Left kidney (tissue), 1 donor: ENCODE measurements at regions not wholly inside any gene's neighbourhood (a gene's known extent, or its start where the extent isn't known, plus 50 kb on each side); places are given as distances from the start of the nearest gene placed in this dataset.
A peak's percentile ranks its signal among the peaks of the same experiment; 100 is the strongest.

Source experiments
- DNase-seq: peaks from one replicate; pipeline ENCODE4 v3.0.0-alpha.2; 2013

DNA sequence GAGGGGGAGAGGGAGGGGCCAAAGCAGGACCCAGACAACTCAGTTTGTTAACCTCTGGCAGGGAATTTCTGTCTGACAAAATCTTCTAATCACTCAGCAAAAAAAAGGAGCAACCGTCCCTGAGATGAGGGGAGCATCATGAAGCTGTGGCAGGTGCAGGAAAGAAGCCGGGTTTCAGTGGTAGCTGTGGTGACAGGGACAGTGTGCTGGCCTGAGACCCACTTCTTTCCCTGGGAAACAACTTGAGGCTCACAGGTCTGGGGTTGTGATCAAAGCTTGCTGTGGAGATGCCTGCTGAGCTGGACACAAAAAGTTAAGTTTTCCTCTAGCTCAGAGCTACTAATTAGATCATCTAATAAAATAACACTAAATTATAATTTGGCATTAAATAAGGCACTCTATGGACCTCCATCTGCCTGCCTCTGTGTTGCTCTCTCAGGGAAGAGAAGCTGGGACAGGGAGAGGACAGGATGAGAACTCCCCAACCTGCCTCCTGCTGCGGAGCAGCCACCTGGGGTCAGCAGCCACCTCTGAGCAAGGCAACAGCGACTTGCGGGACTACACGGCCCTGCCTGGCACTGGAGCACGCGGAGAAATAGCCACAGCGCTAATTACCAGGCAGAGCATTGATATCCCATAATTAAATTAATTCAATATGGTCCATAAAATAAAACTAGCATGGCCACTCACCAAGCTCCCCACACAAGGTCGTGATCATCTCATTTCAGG is 104.6 kb upstream of the TEX51 start:
- no peak for DNase-seq

DNA sequence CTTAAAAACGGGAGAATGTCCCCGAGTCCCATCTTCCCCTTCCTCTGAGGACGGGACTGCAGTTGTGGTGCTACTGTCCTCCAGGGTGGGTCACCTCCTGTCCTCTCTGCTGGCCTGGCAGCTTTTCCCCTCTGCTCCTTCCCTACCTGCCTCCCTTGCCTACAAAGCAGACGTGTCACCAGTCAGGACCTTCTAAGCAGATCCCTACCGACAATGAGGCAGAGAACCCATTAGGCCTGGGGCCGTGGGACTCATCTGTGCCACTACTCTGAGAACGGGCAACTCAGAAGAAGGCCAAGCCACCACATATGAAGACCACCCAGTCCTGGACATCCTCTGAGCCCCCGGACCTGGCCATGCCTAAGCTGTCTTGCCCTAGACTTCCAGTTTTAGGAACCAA is 103.0 kb upstream of the TEX51 start:
- no peak for DNase-seq

DNA sequence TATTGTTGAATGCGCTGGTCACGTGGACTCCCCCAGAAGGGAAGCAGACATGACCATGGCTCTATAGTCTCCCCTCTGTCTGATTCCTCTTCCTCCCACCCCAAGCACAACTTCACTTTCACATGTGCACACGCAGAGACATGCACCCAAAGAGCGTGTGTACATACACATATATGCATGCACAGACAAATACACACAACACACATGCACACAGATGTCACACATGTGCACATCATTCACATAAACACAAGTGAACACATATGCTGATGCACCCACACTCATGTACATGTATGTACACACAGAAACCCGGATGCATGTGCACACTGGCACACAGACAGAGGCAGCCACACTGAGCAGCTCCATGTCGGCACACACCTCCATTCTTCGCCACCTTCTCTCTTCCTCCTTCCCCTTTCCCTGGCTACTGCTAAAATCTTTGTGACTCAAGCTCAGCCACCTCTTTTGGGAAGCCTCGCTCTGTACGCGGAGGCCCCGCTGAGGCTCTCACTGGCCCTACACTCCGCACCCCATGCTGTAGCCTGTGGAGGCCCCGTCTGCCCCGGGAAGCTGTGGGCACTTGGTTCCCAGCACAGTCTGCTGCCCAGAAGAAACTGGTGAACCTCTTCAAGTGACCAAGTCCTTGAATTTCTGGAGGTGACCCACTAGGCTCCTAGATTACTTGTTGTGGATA is 101.6 kb upstream of the TEX51 start:
- DNase-seq: no peak

DNA sequence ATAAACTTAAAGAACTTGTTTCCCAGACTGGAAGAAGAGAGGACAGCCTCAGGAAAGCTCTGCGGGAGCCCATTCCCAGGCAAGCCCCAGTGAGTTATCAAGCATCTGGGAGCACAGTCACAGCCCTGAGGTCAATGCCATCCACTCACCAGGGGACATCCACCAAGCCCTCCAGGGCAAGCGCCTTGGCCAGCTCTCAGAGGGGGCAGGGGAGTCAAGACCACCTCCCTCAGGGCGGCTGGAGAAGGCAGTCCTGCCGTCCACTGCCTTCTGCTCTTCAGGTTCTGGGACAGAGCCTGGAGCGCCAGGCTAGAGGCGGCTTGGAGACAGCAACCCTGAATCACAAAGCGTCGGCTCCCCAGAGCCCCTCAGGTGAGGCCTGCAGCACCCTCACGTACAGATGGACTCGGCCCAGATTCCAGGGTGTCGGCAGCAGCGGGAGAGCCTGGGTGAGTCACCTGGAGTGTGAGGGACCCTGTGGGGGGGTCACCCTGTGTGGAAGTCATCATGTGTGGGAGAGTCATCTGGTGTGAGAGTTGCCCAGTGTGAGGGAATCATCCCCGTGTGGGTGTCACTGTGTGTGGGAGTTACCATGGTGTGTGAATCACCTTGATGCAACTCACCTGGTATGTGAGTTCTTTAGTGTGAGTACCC is 100.9 kb upstream of the TEX51 start:
- DNase-seq: no peak

DNA sequence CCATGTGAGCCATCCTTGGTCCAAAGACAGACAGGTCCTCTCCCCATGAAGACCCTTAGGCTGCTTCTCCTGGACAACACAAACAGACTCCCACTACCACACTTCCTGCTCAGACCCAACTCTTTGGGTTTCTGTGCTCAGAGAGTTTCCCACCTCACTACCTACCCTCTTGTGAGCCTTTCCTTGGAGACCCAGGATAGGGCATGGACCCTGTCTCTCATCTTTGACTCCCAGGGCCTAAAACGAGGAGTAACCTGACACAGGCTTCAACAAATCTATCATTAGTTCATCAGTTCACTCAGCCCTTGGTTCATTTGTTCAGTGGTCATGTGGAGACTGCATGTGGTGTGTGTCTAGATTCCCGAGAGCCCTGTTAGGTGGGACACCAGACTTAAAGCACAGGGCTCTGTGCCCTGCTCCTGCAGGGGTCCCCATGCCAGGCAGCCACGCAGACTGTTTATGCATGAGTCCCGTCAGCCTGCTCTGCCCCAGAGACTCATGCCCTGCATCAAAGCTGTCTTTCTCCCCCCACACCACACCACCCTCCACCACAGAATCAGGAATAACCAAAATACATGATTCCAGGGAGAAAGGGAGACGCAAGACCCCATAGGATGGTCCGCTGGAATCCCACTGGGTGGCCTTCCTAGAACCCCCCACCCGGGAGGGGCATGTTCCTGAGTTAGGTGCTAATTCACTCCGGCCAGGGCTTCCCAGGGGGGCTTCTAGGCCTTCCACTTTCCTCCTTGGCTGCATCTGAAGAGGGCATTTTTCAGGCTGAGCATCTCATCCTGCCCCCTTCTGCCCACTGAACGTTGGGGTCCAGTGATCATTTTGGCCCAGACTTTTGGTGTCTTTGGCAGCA is 100.2 kb upstream of the TEX51 start:
- no peak for DNase-seq

DNA sequence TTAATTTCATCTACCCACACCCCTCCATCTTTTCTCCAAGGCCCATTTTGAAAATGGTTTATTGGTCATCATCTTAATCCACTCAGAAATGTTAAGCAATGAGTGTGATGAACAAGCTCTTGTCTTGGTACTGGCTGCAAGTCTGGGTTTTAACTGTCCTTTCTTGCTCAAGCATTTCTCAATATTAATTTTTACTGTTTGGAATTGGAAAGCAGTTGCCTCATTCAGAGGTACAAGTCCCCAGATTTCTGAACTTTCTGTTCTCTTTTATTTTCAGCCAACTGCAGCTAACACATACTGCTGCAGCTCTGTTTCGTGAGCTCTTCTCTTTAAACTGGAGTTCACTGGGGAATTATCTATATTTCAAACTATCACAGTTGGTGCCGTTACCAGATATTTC is 99.4 kb upstream of the TEX51 start:
- DNase-seq: no peak

DNA sequence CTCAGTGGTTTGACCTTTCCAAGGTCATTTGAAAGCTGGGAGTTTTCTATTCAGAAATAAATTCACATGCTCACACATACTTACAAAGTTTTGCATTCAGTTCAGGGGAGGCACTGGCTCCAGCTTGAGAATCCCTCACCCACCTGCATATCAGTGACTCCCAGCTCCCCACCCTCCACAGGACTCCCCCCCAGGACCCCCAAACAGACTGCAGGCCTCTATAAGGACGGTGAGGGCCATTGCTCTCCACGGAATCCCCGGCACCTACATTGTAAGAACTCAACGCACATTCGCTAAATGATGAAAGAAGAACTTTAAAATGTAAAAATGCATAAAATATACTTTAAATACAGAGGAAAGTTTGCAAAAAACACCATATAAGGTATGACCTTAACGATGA is 97.2 kb upstream of the TEX51 start:
- no peak for DNase-seq

DNA sequence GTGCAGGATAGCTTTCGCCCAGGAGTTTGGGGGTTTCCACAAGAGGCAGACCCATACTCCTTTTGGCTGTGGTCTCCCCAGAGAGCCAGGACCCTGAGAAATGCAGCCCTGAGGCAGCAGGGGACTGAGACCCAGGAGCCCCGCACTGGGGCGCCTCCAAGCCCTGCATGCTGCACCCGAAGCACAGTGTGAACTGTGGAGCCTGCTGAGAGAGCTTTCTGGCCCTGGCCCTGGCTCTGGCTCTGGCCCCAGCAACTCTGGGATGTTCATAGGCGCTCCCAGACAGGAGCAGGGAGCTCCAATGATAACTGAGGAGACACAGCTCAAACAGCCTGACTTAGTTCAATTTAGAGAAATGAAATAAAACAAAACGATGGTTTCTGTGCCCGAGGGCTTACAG is 96.4 kb upstream of the TEX51 start:
- no peak for DNase-seq

DNA sequence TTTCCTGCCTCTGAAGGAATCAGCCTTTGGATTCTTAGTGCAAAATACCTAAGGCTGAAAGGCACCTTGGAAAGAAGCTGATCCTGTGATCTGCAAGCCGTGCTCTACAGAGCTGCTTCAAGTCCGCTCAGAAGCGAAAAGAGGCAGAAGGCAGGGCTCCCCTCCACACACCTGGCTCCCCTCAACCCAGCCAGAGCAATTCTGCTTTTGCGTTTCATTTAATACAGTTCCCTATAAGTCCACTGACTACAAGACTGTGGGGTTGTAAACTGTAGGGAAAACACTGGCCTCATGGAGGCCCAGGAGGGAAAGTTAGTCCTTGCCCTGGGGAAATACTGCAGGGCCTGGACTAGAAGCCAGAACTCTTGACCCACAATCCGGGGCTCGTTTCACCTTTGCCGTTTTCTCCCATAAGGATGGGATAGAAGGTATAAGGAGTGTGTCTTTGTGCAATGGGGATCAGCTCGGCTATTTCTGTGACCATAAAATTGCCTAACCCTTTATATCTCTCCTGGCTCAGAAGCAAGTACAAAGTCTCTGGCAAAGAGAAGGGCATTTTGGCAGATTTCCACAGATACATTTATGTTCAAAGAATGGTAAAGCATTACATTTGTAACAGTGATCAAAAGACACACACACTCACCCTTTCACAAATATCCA is 95.8 kb upstream of the TEX51 start:
- no peak for DNase-seq

DNA sequence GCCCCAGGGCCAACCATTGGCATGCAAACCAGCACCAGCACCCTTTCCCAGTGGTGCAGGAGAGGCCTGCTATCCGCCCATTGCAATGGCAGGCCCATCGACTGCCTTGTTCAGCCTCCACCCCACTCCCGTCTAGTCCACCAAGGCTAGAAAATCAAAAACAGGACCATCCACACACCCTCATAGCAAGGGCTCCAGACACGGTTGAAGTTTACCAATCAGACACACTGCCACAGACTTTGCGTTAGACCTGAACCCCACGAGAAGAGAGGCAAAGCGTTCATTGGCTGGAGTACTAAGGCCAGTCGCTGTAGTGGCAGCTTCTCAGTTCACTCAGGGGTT is 95.3 kb upstream of the TEX51 start:
- DNase-seq: no peak

DNA sequence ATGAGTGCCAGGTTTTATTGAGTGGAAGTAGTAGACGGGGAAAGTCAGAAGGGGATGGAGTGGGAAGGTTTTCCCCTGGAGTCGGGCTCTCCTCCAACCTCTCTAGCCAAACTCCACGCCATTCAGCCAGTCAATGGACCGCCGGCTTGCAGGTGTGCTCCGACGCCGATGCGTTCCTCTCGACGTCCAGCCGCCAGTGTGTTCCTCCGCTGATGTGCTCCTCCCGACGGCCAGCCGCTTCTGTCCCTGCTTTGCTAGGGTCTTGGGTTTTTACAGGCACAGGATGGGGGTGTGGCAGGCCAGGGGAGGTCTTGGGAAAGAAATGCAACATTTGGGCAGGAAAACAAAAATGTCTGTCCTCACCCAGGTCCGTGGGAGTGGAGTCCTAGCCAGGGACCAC is 94.3 kb upstream of the TEX51 start:
- no peak for DNase-seq

DNA sequence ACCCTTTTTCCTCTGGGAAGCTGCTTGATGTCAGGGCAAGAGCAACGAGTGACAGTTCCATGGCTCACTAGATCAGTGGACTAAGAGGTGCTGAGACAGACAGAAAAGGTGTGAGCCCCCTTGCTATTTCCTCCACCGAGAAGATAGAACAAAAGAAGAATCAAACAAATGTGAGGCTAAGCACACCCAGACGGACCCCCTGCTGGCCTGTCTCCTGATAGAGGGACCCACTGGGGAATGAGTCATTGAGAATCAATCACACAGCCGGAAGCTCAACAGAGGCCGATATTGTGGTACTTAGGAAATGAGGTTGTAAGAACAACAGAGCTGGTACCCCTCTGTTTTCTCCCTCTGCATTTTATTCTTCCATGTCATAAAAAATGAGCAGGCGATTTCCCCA is 89.8 kb upstream of the TEX51 start:
- no peak for DNase-seq

DNA sequence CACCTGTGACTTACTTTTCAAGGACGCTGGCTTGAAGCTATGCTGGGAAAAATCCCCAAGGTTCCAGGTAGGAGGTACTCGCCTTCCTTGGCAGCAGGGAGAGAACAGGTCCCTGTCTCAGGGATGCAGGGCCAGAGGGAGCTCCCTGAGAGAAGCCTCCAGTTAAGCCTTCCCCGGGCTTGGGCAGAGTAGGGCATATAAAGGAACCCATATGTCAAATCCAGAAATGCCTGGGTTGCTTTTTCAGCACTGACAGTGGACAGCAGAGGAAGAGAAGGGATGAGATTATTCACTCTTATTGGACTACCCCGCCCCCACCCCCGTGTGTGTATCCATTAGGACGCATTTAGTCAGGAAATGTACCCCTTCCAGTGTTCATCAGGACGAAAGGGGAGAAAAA is 89.3 kb upstream of the TEX51 start:
- DNase-seq: peak; percentile 11

DNA sequence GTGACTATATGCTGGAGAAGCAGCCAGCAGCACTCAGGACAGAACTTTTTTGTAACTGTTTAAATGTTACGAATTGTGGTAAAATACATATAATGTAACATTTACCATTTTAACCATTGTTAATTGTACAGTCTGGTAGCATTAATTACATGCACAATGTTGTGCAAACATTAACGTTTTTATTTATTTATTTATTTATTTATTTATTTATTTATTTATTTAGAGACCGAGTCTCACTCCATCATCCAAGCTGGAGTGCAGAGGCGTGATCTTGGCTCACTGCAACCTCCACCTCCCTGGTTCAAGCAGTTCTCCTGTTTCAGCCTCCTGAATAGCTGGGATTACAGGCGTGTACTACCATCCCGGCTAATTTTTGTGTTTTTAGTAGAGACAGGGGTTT is 88.7 kb upstream of the TEX51 start:
- no peak for DNase-seq

DNA sequence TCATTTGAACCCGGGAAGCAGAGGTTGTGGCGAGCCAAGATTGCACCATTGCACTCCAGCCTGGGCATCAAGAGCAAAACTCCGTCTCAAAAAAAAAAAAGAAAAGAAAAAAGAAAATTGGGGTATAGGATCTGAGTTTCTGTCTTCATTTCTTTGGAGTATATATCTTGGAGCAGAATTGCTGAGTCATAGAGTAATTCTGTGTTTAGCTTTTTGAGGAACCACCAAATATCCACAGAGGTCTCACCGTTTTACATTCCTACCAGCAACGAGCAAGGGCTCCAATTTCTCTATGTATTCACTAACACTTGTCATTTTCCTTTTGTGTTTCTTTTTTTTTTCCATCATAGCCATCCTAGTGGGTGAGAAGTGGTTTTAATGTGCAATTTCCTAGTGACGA is 87.6 kb upstream of the TEX51 start:
- DNase-seq: no peak

DNA sequence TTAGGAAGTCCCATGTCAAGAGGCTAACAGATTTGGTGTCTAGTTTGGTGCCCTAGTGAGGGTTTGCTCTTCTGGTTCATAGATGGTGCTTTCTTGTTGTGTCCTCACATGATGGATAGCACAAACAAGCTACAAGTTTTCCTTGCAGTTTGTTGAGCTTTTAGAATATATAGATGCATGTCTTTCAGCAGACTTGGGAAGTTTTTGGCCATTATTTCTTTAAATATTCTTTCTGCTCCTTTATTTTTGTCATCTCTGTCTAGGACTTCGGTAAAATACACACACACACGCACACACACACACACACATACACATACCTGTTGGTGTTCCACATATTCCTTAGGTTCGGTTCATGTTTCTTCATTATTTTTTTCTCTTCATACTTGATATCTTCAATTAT is 81.5 kb upstream of the TEX51 start:
- no peak for DNase-seq

DNA sequence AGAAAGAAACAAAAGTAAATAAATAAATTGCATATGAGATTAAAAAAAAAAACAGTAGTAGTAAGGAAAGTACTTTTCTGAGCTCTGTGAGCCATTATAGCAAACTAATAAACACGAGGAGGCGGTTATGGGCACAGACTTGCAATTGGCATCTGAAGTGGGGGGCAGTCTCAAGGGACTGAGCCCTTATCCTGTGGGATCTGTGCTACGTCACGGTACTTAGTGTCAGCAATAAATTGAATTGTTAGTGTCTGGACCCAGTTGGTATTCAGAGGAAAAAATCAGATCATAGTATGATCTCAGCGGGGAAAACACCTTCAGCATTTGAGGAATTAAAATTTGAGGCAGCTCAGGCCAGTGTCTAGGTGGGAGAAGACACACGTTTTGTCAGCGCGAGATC is 76.6 kb upstream of the TEX51 start:
- DNase-seq: no peak

DNA sequence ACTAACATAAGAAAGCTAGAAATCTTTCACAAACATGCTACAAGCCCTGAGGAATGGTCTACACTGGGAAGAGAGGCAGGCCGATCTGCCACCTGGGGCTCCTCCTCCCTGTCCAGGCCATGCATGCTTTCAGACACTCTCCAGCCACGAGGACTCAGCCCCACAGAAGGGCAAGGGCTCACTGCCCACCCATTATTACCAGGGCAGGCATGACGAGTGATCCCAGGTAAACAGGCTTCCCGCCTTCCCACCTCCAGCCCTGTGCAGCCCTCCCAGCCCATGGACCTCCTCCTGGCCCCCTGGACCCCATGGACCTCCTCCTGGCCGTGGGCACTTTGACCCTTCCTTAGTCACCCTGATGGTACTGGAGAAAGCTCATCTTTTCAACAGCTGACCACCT is 75.8 kb upstream of the TEX51 start:
- DNase-seq: no peak

DNA sequence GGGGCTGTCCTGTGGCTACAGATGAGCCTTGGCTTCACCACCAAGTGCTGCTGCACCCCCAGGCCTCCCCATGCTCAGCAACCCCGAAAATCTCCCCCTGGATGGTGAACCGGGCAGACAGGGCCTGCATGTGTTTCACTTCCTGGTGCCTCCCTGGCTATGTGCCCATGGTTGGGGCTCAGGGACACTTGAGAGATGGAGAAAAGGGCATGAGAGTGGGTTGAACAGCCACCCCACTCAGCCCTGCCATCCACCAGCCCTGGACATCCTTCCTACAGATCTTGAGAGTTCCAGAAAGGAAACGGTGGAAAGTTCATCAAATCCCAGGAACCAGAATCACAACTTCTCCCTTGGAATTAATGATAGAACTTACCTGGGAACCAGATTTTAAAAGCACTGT is 74.7 kb upstream of the TEX51 start:
- DNase-seq: no peak

DNA sequence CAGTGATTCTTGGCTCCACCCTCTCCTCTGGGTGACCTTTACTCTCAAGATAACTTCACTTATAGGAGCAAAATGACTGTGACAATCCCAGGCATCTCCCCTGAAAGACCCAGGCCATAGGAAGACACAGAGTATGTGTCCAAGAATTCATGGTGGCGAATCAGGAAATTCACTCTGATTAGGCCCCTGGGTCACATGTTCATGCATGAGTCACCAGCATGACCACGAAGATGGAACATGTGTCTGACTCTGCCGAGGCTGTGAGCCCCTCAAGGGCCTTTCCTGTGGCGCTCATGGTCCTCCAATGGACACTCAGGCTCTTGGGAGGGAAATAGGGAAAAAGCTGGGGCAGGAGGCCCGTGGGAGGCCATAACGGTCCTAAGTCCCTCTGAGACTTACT is 74.0 kb upstream of the TEX51 start:
- DNase-seq: no peak

DNA sequence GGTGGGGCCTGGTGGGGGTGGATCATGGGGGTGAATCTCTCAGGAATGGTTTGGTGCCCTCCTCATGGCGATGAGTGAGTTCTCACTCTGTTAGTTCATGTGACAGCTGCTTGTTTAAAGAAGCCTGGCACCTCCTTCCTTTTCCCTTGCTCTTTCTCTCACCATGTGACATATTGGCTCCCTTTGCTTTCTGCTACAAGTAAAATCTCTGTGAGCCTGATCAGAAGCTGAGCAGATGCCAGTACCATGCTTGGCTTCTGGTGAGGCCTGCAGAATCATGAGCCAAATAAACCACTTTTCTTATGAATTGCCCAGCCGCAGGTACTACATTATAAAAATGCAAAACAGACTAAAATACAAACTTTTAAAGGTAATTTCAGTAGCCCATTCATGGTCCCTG is 73.4 kb upstream of the TEX51 start:
- no peak for DNase-seq

DNA sequence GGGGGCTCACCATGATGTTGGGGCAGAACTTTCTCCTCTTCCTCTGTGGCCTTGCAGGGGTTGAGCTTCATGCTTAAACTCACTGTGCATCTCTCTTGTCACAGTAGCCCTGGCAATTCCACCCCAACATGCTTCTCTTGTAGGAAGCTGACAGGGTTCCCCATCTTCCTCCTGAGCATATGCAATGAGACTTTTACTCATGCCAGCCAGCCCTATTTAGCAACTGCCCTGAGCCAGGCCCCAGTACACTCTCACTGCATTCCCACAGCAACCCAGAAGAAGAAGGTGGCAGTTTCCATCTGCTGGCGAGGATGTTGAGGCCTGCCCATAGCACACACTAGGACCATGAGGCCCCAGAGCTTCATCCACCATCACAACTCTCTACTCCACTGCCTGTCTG is 72.2 kb upstream of the TEX51 start:
- DNase-seq: no peak
